Astrocyte (in vitro differentiated cells and primary cell): ENCODE measurements at regions not wholly inside any gene's neighbourhood (a gene's known extent, or its start where the extent isn't known, plus 50 kb on each side); places are given as distances from the start of the nearest gene placed in this dataset.

Experiments
- DNase-seq: peaks from one replicate; pipeline ENCODE4 v3.0.0-alpha.2; 2010; ENCODE audit warnings: low read depth
- FAIRE-seq: peaks from 2 replicates; lab custom pipeline; 2011; peaks lifted over from hg19 to GRCh38; lab: Jason Lieb, UNC
- H2AFZ ChIP-seq: 2 replicates; pipeline ENCODE4 v1.6.0; 2012; ENCODE audit warnings: low read depth, low read length, inconsistent platforms
- H3K27ac ChIP-seq: 2 replicates; pipeline ENCODE4 v1.5.1; 2011; ENCODE audit warnings: low read depth, low read length, inconsistent platforms
- H3K27me3 ChIP-seq: 2 replicates; pipeline ENCODE4 v1.6.0; 2011; ENCODE audit warnings: low read length, inconsistent platforms; ENCODE audit not compliant: insufficient read depth
- H3K36me3 ChIP-seq: 2 replicates; pipeline ENCODE4 v1.5.1; 2011; ENCODE audit warnings: low read length, inconsistent platforms; ENCODE audit not compliant: insufficient read depth
- H3K4me1 ChIP-seq: 2 replicates; pipeline ENCODE4 v1.5.1; 2011; ENCODE audit warnings: low read length, inconsistent platforms; ENCODE audit not compliant: insufficient read depth
- H3K4me2 ChIP-seq: 2 replicates; pipeline ENCODE4 v1.6.0; 2012; ENCODE audit warnings: low read length, inconsistent platforms
- H3K4me3 ChIP-seq: 2 replicates; pipeline ENCODE4 v1.5.1; 2011; ENCODE audit warnings: low read depth, mild to moderate bottlenecking, low read length, inconsistent platforms; ENCODE audit not compliant: insufficient read depth
- H3K79me2 ChIP-seq: 2 replicates; pipeline ENCODE4 v1.6.0; 2012; ENCODE audit warnings: mild to moderate bottlenecking, low read length, inconsistent platforms; ENCODE audit not compliant: insufficient read depth
- H3K9ac ChIP-seq: 2 replicates; pipeline ENCODE4 v1.6.0; 2012; ENCODE audit warnings: mild to moderate bottlenecking, low read length, inconsistent platforms
- H3K9me3 ChIP-seq: 2 replicates; pipeline ENCODE4 v1.5.1; 2012; ENCODE audit warnings: low read depth, mild to moderate bottlenecking, low read length, inconsistent platforms; ENCODE audit not compliant: insufficient read depth
- H4K20me1 ChIP-seq: 2 replicates; pipeline ENCODE4 v1.6.0; 2012; ENCODE audit warnings: low read length, inconsistent platforms; ENCODE audit not compliant: insufficient read depth
- H3K27ac Mint-ChIP-seq: one replicate; pipeline ENCODE4 v1.8.0; 2021; ENCODE audit warnings: mild to moderate bottlenecking, mixed read lengths; ENCODE audit not compliant: unreplicated experiment
- H3K27me3 Mint-ChIP-seq: one replicate; pipeline ENCODE4 v1.8.0; 2021; ENCODE audit warnings: low read depth, mixed read lengths; ENCODE audit not compliant: unreplicated experiment
- H3K36me3 Mint-ChIP-seq: one replicate; pipeline ENCODE4 v1.8.0; 2021; ENCODE audit warnings: low read depth, mixed read lengths; ENCODE audit not compliant: unreplicated experiment
- H3K4me1 Mint-ChIP-seq: one replicate; pipeline ENCODE4 v1.8.0; 2021; ENCODE audit warnings: low read depth, mixed read lengths; ENCODE audit not compliant: unreplicated experiment
- H3K4me3 Mint-ChIP-seq: one replicate; pipeline ENCODE4 v1.8.0; 2021; ENCODE audit warnings: mild to moderate bottlenecking, moderate library complexity, mixed read lengths; ENCODE audit not compliant: unreplicated experiment
- H3K9me3 Mint-ChIP-seq: one replicate; pipeline ENCODE4 v1.8.0; 2021; ENCODE audit warnings: mild to moderate bottlenecking, mixed read lengths; ENCODE audit not compliant: unreplicated experiment
- EZH2 ChIP-seq: IDR thresholded peaks from 2 replicates; pipeline ENCODE4 v1.6.1; 2012; ENCODE audit warnings: mild to moderate bottlenecking, low read length, inconsistent platforms; ENCODE audit not compliant: insufficient read depth
- TF ChIP-seq, protein P1 (sequence below): IDR thresholded peaks from 2 replicates; pipeline ENCODE4 v1.5.1; 2011; ENCODE audit warnings: low read depth, mild to moderate bottlenecking, inconsistent platforms, low read length, moderate library complexity; ENCODE audit not compliant: insufficient read depth

GRCh38 chr4:117529401-117529800, 444.0 kb upstream of the TRAM1L1 start:
- no peak overlapping the region for H3K9ac ChIP-seq
- H3K4me1 ChIP-seq, result no peaks in the 10 kb centered on the region
- Mint-ChIP-seq H3K9me3 (no peaks in the 10 kb centered on the region), H3K4me1 (no peaks in the 10 kb centered on the region), H3K36me3 (no peaks in the 10 kb centered on the region), H3K4me3 (no peak overlapping the region), H3K27ac (no peak overlapping the region), H3K27me3 (no peaks in the 10 kb centered on the region)
- TF ChIP-seq EZH2, result no peak
- TF ChIP-seq, protein P1, sequence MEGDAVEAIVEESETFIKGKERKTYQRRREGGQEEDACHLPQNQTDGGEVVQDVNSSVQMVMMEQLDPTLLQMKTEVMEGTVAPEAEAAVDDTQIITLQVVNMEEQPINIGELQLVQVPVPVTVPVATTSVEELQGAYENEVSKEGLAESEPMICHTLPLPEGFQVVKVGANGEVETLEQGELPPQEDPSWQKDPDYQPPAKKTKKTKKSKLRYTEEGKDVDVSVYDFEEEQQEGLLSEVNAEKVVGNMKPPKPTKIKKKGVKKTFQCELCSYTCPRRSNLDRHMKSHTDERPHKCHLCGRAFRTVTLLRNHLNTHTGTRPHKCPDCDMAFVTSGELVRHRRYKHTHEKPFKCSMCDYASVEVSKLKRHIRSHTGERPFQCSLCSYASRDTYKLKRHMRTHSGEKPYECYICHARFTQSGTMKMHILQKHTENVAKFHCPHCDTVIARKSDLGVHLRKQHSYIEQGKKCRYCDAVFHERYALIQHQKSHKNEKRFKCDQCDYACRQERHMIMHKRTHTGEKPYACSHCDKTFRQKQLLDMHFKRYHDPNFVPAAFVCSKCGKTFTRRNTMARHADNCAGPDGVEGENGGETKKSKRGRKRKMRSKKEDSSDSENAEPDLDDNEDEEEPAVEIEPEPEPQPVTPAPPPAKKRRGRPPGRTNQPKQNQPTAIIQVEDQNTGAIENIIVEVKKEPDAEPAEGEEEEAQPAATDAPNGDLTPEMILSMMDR, result no peak
- H2AFZ ChIP-seq, result no peak overlapping the region
- H4K20me1 ChIP-seq, result no peaks in the 10 kb centered on the region
- no peaks in the 10 kb centered on the region for H3K27me3 ChIP-seq
- H3K9me3 ChIP-seq, result no peaks in the 10 kb centered on the region
- H3K4me3 ChIP-seq, result no peak overlapping the region
- H3K36me3 ChIP-seq, result no peaks in the 10 kb centered on the region
- H3K4me2 ChIP-seq, result no peak overlapping the region
- no peaks in the 10 kb centered on the region for H3K79me2 ChIP-seq
- DNase-seq, result no peak
- FAIRE-seq, result no peak
- H3K27ac ChIP-seq, result no peak overlapping the region

DNA sequence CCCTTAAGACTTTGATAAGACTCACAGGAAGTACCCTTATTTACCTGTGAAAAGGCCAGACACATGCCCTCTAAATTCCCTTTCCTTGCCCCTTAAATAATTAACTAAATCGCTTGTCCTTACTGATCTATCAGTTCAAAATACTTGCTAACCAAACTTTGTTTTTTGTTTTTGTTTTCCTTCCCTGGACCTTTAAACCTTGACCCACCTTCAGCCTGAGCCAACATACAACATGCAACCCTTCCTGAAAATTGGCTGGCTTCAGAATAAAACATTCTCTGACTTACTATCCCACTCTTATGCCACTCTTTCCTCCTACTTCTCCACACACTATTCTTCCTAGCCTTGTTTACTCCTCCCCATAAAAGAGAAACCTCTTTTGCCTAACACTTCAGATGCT, 448.1 kb upstream of the TRAM1L1 start:
- no peaks in the 10 kb centered on the region for H3K79me2 ChIP-seq
- no peaks in the 10 kb centered on the region for H3K9me3 ChIP-seq
- H3K27me3 ChIP-seq, result no peaks in the 10 kb centered on the region
- Mint-ChIP-seq H3K27me3 (no peaks in the 10 kb centered on the region), H3K4me1 (no peaks in the 10 kb centered on the region), H3K4me3 (no peak overlapping the region), H3K9me3 (no peaks in the 10 kb centered on the region), H3K27ac (no peak overlapping the region), H3K36me3 (no peaks in the 10 kb centered on the region)
- H3K9ac ChIP-seq, result no peak overlapping the region
- H3K4me3 ChIP-seq, result no peak overlapping the region
- H4K20me1 ChIP-seq, result no peaks in the 10 kb centered on the region
- TF ChIP-seq EZH2, result no peak
- TF ChIP-seq, protein P1, result no peak
- DNase-seq (no peak), FAIRE-seq (no peak)
- H3K27ac ChIP-seq, result no peak overlapping the region
- H3K4me2 ChIP-seq, result no peak overlapping the region
- no peak overlapping the region for H2AFZ ChIP-seq
- no peaks in the 10 kb centered on the region for H3K36me3 ChIP-seq
- no peaks in the 10 kb centered on the region for H3K4me1 ChIP-seq

DNA sequence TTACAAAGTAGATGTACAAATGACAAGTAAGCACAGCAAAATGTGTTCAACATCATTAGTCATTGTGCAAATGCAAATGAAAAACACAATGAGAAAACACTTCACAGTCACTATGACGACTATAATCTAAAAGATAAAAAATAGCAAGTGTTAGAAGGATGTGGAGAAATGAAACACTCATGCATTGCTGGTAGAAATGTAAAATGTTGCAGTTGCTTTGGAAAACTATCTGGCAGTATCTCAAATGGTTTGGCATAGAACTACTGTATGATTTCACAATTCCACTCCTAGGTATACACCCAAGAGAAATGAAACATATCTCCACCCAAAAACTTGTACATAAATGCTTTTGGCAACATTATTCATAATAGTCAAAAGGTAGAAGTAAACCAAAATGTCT, 459.7 kb upstream of the TRAM1L1 start:
- no peak overlapping the region for H3K27ac ChIP-seq
- Mint-ChIP-seq H3K27me3 (no peaks in the 10 kb centered on the region), H3K9me3 (no peaks in the 10 kb centered on the region), H3K36me3 (no peaks in the 10 kb centered on the region), H3K4me3 (no peak overlapping the region), H3K4me1 (no peaks in the 10 kb centered on the region), H3K27ac (no peak overlapping the region)
- no peaks in the 10 kb centered on the region for H3K9me3 ChIP-seq
- FAIRE-seq, result no peak
- no peaks in the 10 kb centered on the region for H4K20me1 ChIP-seq
- H3K4me3 ChIP-seq, result no peak overlapping the region
- H3K9ac ChIP-seq, result no peak overlapping the region
- TF ChIP-seq EZH2, result no peak
- TF ChIP-seq, protein P1, result no peak
- H3K36me3 ChIP-seq, result no peaks in the 10 kb centered on the region
- DNase-seq, result peak; percentile 2
- no peak overlapping the region for H2AFZ ChIP-seq
- no peaks in the 10 kb centered on the region for H3K79me2 ChIP-seq
- H3K4me1 ChIP-seq, result no peaks in the 10 kb centered on the region
- no peak overlapping the region for H3K4me2 ChIP-seq
- H3K27me3 ChIP-seq, result no peaks in the 10 kb centered on the region
